ENCODE measurements at regions not wholly inside any gene's neighbourhood (a gene's known extent, or its start where the extent isn't known, plus 50 kb on each side); places are given as distances from the start of the nearest gene placed in this dataset.
"Not testable (repeated sequence)": the region's sequence is repeated elsewhere in the genome, so short reads cannot be mapped to it uniquely, and the experiment has no call there.

GRCh38 chr10:120098232-120098930 is 205.9 kb downstream of the SEC23IP start:
- in situ Hi-C loops (cut with HindIII; ENCODE audit: low pct_ligation_motif_present, low pct_unique_long_range_greater_than_20kb, low sequenced_read_pairs), result no loop called here
- DNase-seq, result no peak

GRCh38 chr10:120103738-120104560 is 211.4 kb downstream of the SEC23IP start:
- no peak for DNase-seq
- in situ Hi-C loops (cut with HindIII; ENCODE audit: low pct_ligation_motif_present, low pct_unique_long_range_greater_than_20kb, low sequenced_read_pairs), result no loop called here

GRCh38 chr10:120105001-120105400 is 212.5 kb downstream of the SEC23IP start:
- no peak for DNase-seq
- in situ Hi-C loops (cut with HindIII; ENCODE audit: low pct_ligation_motif_present, low pct_unique_long_range_greater_than_20kb, low sequenced_read_pairs), result no loop called here

GRCh38 chr10:120105492-120105891 is 213.0 kb downstream of the SEC23IP start:
- in situ Hi-C loops (cut with HindIII; ENCODE audit: low pct_ligation_motif_present, low pct_unique_long_range_greater_than_20kb, low sequenced_read_pairs), result no loop called here
- DNase-seq, result no peak

GRCh38 chr10:120108916-120109315 is 216.4 kb downstream of the SEC23IP start:
- in situ Hi-C loops (cut with HindIII; ENCODE audit: low pct_ligation_motif_present, low pct_unique_long_range_greater_than_20kb, low sequenced_read_pairs), result no loop called here
- DNase-seq, result no peak

- in situ Hi-C loops (cut with HindIII; ENCODE audit: low pct_ligation_motif_present, low pct_unique_long_range_greater_than_20kb, low sequenced_read_pairs); DNase-seq: not testable (repeated sequence)
Measured at GRCh38 chr10:120109725-120110124, 217.2 kb downstream of the SEC23IP start.

GRCh38 chr10:120110196-120110595 is 217.7 kb downstream of the SEC23IP start:
- in situ Hi-C loops (cut with HindIII; ENCODE audit: low pct_ligation_motif_present, low pct_unique_long_range_greater_than_20kb, low sequenced_read_pairs), result no loop called here
- no peak for DNase-seq

- in situ Hi-C loops (cut with HindIII; ENCODE audit: low pct_ligation_motif_present, low pct_unique_long_range_greater_than_20kb, low sequenced_read_pairs), result no loop called here
Measured at GRCh38 chr10:120111628-120112027, 219.1 kb downstream of the SEC23IP start.

GRCh38 chr10:120112809-120113208 is 220.3 kb downstream of the SEC23IP start:
- in situ Hi-C loops (cut with HindIII; ENCODE audit: low pct_ligation_motif_present, low pct_unique_long_range_greater_than_20kb, low sequenced_read_pairs), result no loop called here
- DNase-seq, result no peak

More at GRCh38 chr10:120111628-120112027, 219.1 kb downstream of the SEC23IP start:
- no peak for DNase-seq

GRCh38 chr10:120115959-120116358 is 223.4 kb downstream of the SEC23IP start:
- no peak for DNase-seq
- in situ Hi-C loops (cut with HindIII; ENCODE audit: low pct_ligation_motif_present, low pct_unique_long_range_greater_than_20kb, low sequenced_read_pairs), result no loop called here

GRCh38 chr10:120121768-120122167 is 229.2 kb downstream of the SEC23IP start:
- in situ Hi-C loops (cut with HindIII; ENCODE audit: low pct_ligation_motif_present, low pct_unique_long_range_greater_than_20kb, low sequenced_read_pairs), result no loop called here
- no peak for DNase-seq

- in situ Hi-C loops (cut with HindIII; ENCODE audit: low pct_ligation_motif_present, low pct_unique_long_range_greater_than_20kb, low sequenced_read_pairs), result no loop called here
- peak; percentile 49 for DNase-seq
Measured at GRCh38 chr10:120131183-120131582, 238.7 kb downstream of the SEC23IP start.

- in situ Hi-C loops (cut with HindIII; ENCODE audit: low pct_ligation_motif_present, low pct_unique_long_range_greater_than_20kb, low sequenced_read_pairs), result no loop called here
- DNase-seq, result no peak
Measured at GRCh38 chr10:120132811-120133210, 240.3 kb downstream of the SEC23IP start.

GRCh38 chr10:120138689-120139088 is 246.2 kb downstream of the SEC23IP start:
- no peak for DNase-seq
- in situ Hi-C loops (cut with HindIII; ENCODE audit: low pct_ligation_motif_present, low pct_unique_long_range_greater_than_20kb, low sequenced_read_pairs), result no loop called here

- no peak for DNase-seq
- in situ Hi-C loops (cut with HindIII; ENCODE audit: low pct_ligation_motif_present, low pct_unique_long_range_greater_than_20kb, low sequenced_read_pairs), result no loop called here
Measured at GRCh38 chr10:120145107-120145506, 252.6 kb downstream of the SEC23IP start.

GRCh38 chr10:120156614-120157274 is 264.2 kb downstream of the SEC23IP start:
- DNase-seq, result no peak

GRCh38 chr10:120161111-120161510 is 268.6 kb downstream of the SEC23IP start:
- in situ Hi-C loops (cut with HindIII; ENCODE audit: low pct_ligation_motif_present, low pct_unique_long_range_greater_than_20kb, low sequenced_read_pairs), result no loop called here
- no peak for DNase-seq

More at GRCh38 chr10:120156614-120157274, 264.2 kb downstream of the SEC23IP start:
- in situ Hi-C loops (cut with HindIII; ENCODE audit: low pct_ligation_motif_present, low pct_unique_long_range_greater_than_20kb, low sequenced_read_pairs), result no loop called here

- DNase-seq, result no peak
- in situ Hi-C loops (cut with HindIII; ENCODE audit: low pct_ligation_motif_present, low pct_unique_long_range_greater_than_20kb, low sequenced_read_pairs), result no loop called here
Measured at GRCh38 chr10:120162471-120162870, 269.9 kb downstream of the SEC23IP start.

- DNase-seq, result peak; percentile 12
- in situ Hi-C loops (cut with HindIII; ENCODE audit: low pct_ligation_motif_present, low pct_unique_long_range_greater_than_20kb, low sequenced_read_pairs), result no loop called here
Measured at GRCh38 chr10:120172356-120172755, 279.8 kb downstream of the SEC23IP start.
